A549 (cell line): ENCODE measurements at regions not wholly inside any gene's neighbourhood (a gene's known extent, or its start where the extent isn't known, plus 50 kb on each side); places are given as distances from the start of the nearest gene placed in this dataset.

ENCODE experiments used
- ATAC-seq, 2 experiments: fragments of 200-7000 bp in 1 of 2; fragments of >200 bp in 1 of 2; cut with Nextera tagmentation in 1 of 2; cut with Tn5 transposase in 1 of 2; 3 replicates each; pipeline versions ENCODE4 v1.8.0 to v1.9.1; 2018 to 2020; ENCODE audit warnings: mild to moderate bottlenecking in 1 of 2, moderate library complexity in 1 of 2
- CTCF ChIA-PET: fragments of 300-600 bp; sonication (Branson Sonifier 250); formaldehyde crosslinking; extraction: SDS; loops from one replicate; lab custom pipeline; 2021; ENCODE audit warnings: antibody characterized with exemption, inconsistent platforms; lab: Yijun Ruan, JAX
- POLR2A ChIA-PET: fragments of 350-600 bp; formaldehyde crosslinking; extraction: SDS; loops from one replicate; lab custom pipeline; 2021; ENCODE audit warnings: antibody characterized with exemption, inconsistent platforms; lab: Yijun Ruan, JAX
- DNase-seq, 2 experiments: peaks; one replicate each; pipeline versions ENCODE4 v3.0.0 to v3.0.0-alpha.2; 2011 to 2016; ENCODE audit warnings: low read depth in 1 of 2, low spot score in 1 of 2
- FAIRE-seq: peaks from 2 replicates; lab custom pipeline; 2011; peaks lifted over from hg19 to GRCh38; lab: Jason Lieb, UNC
- H3K27ac ChIP-seq, 2 experiments: fragments of >200 bp; sonication (Bioruptor Twin); formaldehyde crosslinking; 3 replicates each; pipeline ENCODE4 v1.5.1; 2016 to 2017
- H3K4me1 ChIP-seq: fragments of >200 bp; sonication (Bioruptor Twin); formaldehyde crosslinking; 3 replicates; pipeline ENCODE4 v1.6.1; 2016
- H3K4me2 ChIP-seq: fragments of >200 bp; sonication (Bioruptor Twin); formaldehyde crosslinking; 3 replicates; pipeline ENCODE4 v1.6.1; 2016
- H3K4me3 ChIP-seq: fragments of >200 bp; sonication (Bioruptor Twin); formaldehyde crosslinking; 3 replicates; pipeline ENCODE4 v1.5.1; 2016
- H3K9me3 ChIP-seq: fragments of >200 bp; sonication (Bioruptor Twin); formaldehyde crosslinking; 3 replicates; pipeline ENCODE4 v1.6.1; 2016
- CBX8 ChIP-seq: fragments of 200-600 bp; sonication (generic); IDR thresholded peaks from 2 replicates; pipeline ENCODE4 v1.6.1; 2016
- CEBPB ChIP-seq, 2 experiments: fragments of >200 bp in 1 of 2; sonication (Bioruptor Twin) in 1 of 2; formaldehyde crosslinking in 1 of 2; IDR thresholded peaks; 2 replicates each; pipeline ENCODE4 v1.6.1; 2012 to 2016
- CHD2 ChIP-seq: fragments of 150-350 bp; IDR thresholded peaks from 2 replicates; pipeline ENCODE4 v1.6.1; 2014; ENCODE audit warnings: low read length; ENCODE audit not compliant: partially characterized antibody
- CHD4 ChIP-seq: fragments of 200-600 bp; sonication (generic); IDR thresholded peaks from 2 replicates; pipeline ENCODE4 v1.6.1; 2016; ENCODE audit warnings: antibody characterized with exemption, mild to moderate bottlenecking, borderline replicate concordance
- ESRRA ChIP-seq: fragments of 150-350 bp; IDR thresholded peaks from 2 replicates; pipeline ENCODE4 v1.6.1; 2014; ENCODE audit warnings: mild to moderate bottlenecking, low read length, borderline replicate concordance
- GATA3 ChIP-seq: IDR thresholded peaks from 2 replicates; pipeline ENCODE4 v1.6.1; 2012; ENCODE audit warnings: borderline replicate concordance
- HDAC2 ChIP-seq: fragments of 200-600 bp; sonication (generic); IDR thresholded peaks from 2 replicates; pipeline ENCODE4 v1.6.1; 2016
- HEYL ChIP-seq: fragments of 250-450 bp; sonication (Bioruptor Pico); IDR thresholded peaks from 2 replicates; pipeline ENCODE4 v1.8.0; 2021; ENCODE audit warnings: mild to moderate bottlenecking, moderate library complexity
- HOXA7 ChIP-seq: fragments of 250-450 bp; sonication (Bioruptor Pico); IDR thresholded peaks from 2 replicates; pipeline ENCODE4 v1.5.0; 2020; ENCODE audit warnings: mild to moderate bottlenecking, moderate library complexity
- JUN ChIP-seq, 2 experiments: fragments of >200 bp; sonication (Bioruptor Twin); formaldehyde crosslinking; IDR thresholded peaks; 2 replicates in 1 of 2; 3 replicates in 1 of 2; pipeline ENCODE4 v1.6.1; 2016 to 2017
- KDM5A ChIP-seq: fragments of 200-600 bp; sonication (generic); IDR thresholded peaks from 2 replicates; pipeline ENCODE4 v1.6.1; 2016; ENCODE audit warnings: antibody characterized with exemption, mild to moderate bottlenecking
- NFE2L2 ChIP-seq: fragments of 150-350 bp; conservative IDR thresholded peaks from 2 replicates; pipeline ENCODE4 v1.6.1; 2014; ENCODE audit warnings: low read length
- NR3C1 ChIP-seq: fragments of >200 bp; sonication (Bioruptor Twin); formaldehyde crosslinking; IDR thresholded peaks from 3 replicates; pipeline ENCODE4 v1.6.1; 2017
- POLR2AphosphoS2 ChIP-seq: conservative IDR thresholded peaks from 2 replicates; pipeline ENCODE4 v1.6.1; 2012; ENCODE audit warnings: low read length, improper control_type of control experiment, inconsistent platforms
- RFX5 ChIP-seq: fragments of 450-650 bp; IDR thresholded peaks from 2 replicates; pipeline ENCODE4 v1.7.1; 2014; ENCODE audit warnings: antibody characterized with exemption, mild to moderate bottlenecking, moderate library complexity
- SMC3 ChIP-seq: fragments of >200 bp; sonication (Bioruptor Twin); formaldehyde crosslinking; IDR thresholded peaks from 3 replicates; pipeline ENCODE4 v1.6.1; 2018; ENCODE audit warnings: inconsistent platforms
- SREBF2 ChIP-seq: fragments of 450-650 bp; IDR thresholded peaks from 2 replicates; pipeline ENCODE4 v1.6.1; 2014; ENCODE audit warnings: mild to moderate bottlenecking, moderate library complexity
- TP53 ChIP-seq: fragments of 250-450 bp; sonication (Bioruptor Pico); IDR thresholded peaks from 2 replicates; pipeline ENCODE4 v1.5.0; 2021; ENCODE audit warnings: mild to moderate bottlenecking, moderate library complexity
- ZFP36 ChIP-seq: fragments of 450-650 bp; IDR thresholded peaks from 2 replicates; pipeline ENCODE4 v1.6.1; 2014; ENCODE audit warnings: borderline replicate concordance; ENCODE audit not compliant: partially characterized antibody
- WGBS: methylation state at CpG from one replicate; pipeline ENCODE4 v1.1.6; 2017; ENCODE audit errors: missing lambda C conversion rate; 5-methylcytosine and 5-hydroxymethylcytosine counted together
- TF ChIP-seq, protein P1 (sequence below): IDR thresholded peaks from 2 replicates; pipeline ENCODE4 v1.6.1; 2012
- TF ChIP-seq, protein P2 (sequence below): fragments of 250-450 bp; sonication (Bioruptor Pico); IDR thresholded peaks from 2 replicates; pipeline ENCODE4 v1.5.0; 2020; ENCODE audit warnings: low read depth, mild to moderate bottlenecking, moderate library complexity
- TF ChIP-seq, protein P3 (sequence below): fragments of >200 bp; sonication (Bioruptor Twin); formaldehyde crosslinking; IDR thresholded peaks from 3 replicates; pipeline ENCODE4 v1.6.1; 2016
- TF ChIP-seq, protein P4 (sequence below): fragments of 450-650 bp; IDR thresholded peaks from 2 replicates; pipeline ENCODE4 v1.6.1; 2014; ENCODE audit warnings: antibody characterized with exemption
- TF ChIP-seq, protein P5 (sequence below): fragments of 200-600 bp; sonication (generic); IDR thresholded peaks from 2 replicates; pipeline ENCODE4 v1.6.1; 2016; ENCODE audit warnings: antibody characterized with exemption, mild to moderate bottlenecking, moderate library complexity

DNA sequence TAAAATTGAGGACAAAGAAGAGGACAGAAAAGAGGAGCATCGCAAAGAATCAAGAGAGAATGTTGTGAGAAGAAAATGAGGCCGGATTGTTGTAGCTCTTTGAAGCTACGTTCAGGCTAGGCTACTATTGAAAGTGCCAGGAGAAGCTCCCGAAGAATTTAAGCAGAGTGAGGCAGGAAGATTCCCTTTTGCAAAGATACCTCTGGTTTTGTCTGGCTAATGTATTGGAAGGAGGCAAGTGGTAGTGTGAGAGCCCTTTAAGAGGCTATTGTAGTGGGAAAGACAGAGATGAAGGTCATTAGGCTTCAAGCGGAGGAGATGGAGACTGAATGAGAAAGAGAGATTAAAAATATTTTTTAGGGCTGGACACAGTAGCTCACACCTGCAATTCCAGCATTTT lies 476.9 kb upstream of the ADGRL2 start:
- ChIA-PET CTCF (no interaction called here), POLR2A (no interaction called here)
- ATAC-seq: no peak
- no peaks in the 10 kb centered on the region for H3K9me3 ChIP-seq
- H3K27ac ChIP-seq: no peak overlapping the region
- H3K4me1 ChIP-seq: no peaks in the 10 kb centered on the region
- FAIRE-seq: no peak
- no peak overlapping the region for H3K4me2 ChIP-seq
- no peak overlapping the region for H3K4me3 ChIP-seq
- TF ChIP-seq SMC3: no peak
- 49% methylated on average over 5 of the region's 5 CpGs for WGBS
- DNase-seq: no peak

DNA sequence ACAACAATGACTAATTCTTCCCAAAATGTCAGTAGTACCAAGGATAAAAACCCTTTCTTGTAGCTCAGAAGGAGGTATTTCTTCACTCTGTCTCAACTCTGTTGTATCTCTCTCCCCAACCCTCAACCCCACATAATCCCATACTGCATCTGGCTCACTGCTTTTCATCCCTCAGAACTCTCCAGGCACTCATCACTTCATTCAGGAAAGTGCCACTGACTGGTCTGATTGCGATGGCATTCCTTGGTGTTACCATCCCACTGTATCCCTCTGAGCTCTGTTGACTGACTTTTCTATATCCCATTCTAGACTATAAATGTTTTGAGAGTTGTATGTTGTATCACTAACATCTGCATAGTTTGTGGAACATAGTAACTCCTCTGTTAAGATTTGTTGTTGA lies 483.5 kb upstream of the ADGRL2 start:
- no peak overlapping the region for H3K4me3 ChIP-seq
- TF ChIP-seq SREBF2: no peak
- TF ChIP-seq, protein P1, sequence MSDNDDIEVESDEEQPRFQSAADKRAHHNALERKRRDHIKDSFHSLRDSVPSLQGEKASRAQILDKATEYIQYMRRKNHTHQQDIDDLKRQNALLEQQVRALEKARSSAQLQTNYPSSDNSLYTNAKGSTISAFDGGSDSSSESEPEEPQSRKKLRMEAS: no peak
- no peak for TF ChIP-seq HEYL
- no peak for TF ChIP-seq NR3C1
- TF ChIP-seq CBX8: no peak
- no peak for TF ChIP-seq RFX5
- TF ChIP-seq JUN (IDR thresholded peaks at IDR 0.05): no peak
- TF ChIP-seq, protein P2, sequence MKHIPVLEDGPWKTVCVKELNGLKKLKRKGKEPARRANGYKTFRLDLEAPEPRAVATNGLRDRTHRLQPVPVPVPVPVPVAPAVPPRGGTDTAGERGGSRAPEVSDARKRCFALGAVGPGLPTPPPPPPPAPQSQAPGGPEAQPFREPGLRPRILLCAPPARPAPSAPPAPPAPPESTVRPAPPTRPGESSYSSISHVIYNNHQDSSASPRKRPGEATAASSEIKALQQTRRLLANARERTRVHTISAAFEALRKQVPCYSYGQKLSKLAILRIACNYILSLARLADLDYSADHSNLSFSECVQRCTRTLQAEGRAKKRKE: no peak
- TF ChIP-seq HDAC2: no peak
- TF ChIP-seq CHD4: no peak
- TF ChIP-seq, protein P3, sequence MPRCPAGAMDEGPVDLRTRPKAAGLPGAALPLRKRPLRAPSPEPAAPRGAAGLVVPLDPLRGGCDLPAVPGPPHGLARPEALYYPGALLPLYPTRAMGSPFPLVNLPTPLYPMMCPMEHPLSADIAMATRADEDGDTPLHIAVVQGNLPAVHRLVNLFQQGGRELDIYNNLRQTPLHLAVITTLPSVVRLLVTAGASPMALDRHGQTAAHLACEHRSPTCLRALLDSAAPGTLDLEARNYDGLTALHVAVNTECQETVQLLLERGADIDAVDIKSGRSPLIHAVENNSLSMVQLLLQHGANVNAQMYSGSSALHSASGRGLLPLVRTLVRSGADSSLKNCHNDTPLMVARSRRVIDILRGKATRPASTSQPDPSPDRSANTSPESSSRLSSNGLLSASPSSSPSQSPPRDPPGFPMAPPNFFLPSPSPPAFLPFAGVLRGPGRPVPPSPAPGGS: no peak
- H3K27ac ChIP-seq: no peak overlapping the region
- no peak overlapping the region for H3K4me2 ChIP-seq
- ATAC-seq (no peak), DNase-seq (no peak), FAIRE-seq (no peak)
- POLR2A ChIA-PET: no interaction called here
- CTCF ChIA-PET: no interaction called here
- no peaks in the 10 kb centered on the region for H3K4me1 ChIP-seq
- WGBS: 60% methylated on average over 1 of the region's 1 CpG
- no peaks in the 10 kb centered on the region for H3K9me3 ChIP-seq

DNA sequence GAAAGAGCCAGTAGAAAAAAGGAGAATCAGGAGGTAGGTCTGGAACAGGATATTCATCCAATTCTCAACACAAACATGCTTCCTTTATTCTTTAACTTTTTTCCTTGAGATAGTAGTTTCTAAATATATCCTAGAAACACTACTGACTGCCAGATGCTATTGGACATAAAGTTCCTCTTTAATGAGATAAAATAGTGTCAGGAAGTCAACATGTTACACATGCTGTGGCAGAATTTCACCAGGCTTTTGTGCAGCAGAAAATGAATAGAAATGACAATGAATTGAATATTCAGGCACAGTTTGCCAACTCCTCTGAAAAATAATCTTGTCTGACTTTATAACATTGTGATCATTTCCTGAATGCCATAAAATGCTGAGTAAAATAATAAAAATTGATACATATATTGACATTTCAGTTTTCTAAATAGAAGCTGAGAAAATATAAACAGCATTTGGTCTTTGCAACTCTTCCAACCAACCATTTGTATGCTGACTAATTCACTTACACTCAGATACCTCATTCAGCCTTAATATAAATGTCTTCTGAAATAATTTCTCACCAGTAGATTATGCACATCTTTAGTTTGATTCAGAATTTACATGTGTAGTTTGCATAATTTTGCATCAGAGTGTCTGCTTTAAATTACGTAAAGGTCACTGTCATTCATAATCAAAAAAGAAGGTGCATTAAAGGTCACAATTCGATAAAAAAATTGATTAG lies 486.1 kb upstream of the ADGRL2 start:
- Histone ChIP-seq H3K4me2 (no peak overlapping the region), H3K4me1 (no peaks in the 10 kb centered on the region), H3K9me3 (no peaks in the 10 kb centered on the region), H3K4me3 (no peak overlapping the region), H3K27ac (no peak overlapping the region)
- POLR2A ChIA-PET: no interaction called here
- no peak for ATAC-seq
- CTCF ChIA-PET: no interaction called here
- WGBS: 45% methylated on average over 2 of the region's 2 CpGs
- no peak for DNase-seq
- TF ChIP-seq GATA3 (no peak), POLR2AphosphoS2 (no peak), CHD2 (no peak), HOXA7 (CRISPR knock-in tag) (no peak), ESRRA (no peak), CBX8 (no peak), NFE2L2 (no peak)
- no peak for FAIRE-seq

DNA sequence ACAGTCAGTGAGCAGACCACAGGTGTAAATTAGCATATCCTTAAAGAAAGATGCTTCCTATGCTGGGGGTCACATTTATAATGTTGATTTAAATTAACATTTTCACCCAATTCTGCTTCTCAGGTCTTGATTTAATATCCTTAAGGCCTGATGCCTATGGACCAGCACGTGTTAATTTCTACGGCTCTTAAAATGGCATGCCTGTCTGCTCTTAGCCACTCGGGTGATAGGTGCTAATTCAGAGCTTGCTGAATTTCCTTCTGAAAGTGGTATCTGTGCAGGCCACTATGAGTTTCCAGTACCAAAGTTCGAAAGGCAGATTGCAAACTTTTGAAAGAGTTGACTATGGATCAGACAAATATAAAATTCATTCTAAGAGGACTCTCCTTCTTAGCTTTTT lies 487.4 kb upstream of the ADGRL2 start:
- no peak for DNase-seq
- TF ChIP-seq TP53 (no peak), CEBPB (IDR thresholded peaks at IDR 0.05) (no peak), ESRRA (no peak), KDM5A (no peak), ZFP36 (no peak)
- TF ChIP-seq, protein P4, sequence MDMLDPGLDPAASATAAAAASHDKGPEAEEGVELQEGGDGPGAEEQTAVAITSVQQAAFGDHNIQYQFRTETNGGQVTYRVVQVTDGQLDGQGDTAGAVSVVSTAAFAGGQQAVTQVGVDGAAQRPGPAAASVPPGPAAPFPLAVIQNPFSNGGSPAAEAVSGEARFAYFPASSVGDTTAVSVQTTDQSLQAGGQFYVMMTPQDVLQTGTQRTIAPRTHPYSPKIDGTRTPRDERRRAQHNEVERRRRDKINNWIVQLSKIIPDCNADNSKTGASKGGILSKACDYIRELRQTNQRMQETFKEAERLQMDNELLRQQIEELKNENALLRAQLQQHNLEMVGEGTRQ: no peak
- TF ChIP-seq, protein P5, sequence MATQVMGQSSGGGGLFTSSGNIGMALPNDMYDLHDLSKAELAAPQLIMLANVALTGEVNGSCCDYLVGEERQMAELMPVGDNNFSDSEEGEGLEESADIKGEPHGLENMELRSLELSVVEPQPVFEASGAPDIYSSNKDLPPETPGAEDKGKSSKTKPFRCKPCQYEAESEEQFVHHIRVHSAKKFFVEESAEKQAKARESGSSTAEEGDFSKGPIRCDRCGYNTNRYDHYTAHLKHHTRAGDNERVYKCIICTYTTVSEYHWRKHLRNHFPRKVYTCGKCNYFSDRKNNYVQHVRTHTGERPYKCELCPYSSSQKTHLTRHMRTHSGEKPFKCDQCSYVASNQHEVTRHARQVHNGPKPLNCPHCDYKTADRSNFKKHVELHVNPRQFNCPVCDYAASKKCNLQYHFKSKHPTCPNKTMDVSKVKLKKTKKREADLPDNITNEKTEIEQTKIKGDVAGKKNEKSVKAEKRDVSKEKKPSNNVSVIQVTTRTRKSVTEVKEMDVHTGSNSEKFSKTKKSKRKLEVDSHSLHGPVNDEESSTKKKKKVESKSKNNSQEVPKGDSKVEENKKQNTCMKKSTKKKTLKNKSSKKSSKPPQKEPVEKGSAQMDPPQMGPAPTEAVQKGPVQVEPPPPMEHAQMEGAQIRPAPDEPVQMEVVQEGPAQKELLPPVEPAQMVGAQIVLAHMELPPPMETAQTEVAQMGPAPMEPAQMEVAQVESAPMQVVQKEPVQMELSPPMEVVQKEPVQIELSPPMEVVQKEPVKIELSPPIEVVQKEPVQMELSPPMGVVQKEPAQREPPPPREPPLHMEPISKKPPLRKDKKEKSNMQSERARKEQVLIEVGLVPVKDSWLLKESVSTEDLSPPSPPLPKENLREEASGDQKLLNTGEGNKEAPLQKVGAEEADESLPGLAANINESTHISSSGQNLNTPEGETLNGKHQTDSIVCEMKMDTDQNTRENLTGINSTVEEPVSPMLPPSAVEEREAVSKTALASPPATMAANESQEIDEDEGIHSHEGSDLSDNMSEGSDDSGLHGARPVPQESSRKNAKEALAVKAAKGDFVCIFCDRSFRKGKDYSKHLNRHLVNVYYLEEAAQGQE: no peak
- TF ChIP-seq, all 56 proteins: peak for 0
- ChIA-PET POLR2A (no interaction called here), CTCF (no interaction called here)
- H3K4me2 ChIP-seq: no peak overlapping the region
- ATAC-seq (no peak), FAIRE-seq (no peak)
- WGBS: 48% methylated on average over 4 of the region's 4 CpGs
- H3K9me3 ChIP-seq: no peaks in the 10 kb centered on the region
- H3K4me1 ChIP-seq: no peaks in the 10 kb centered on the region
- H3K27ac ChIP-seq: no peak overlapping the region
- H3K4me3 ChIP-seq: no peak overlapping the region
